IMR-90 (cell line): ENCODE measurements at regions not wholly inside any gene's neighbourhood (a gene's known extent, or its start where the extent isn't known, plus 50 kb on each side); places are given as distances from the start of the nearest gene placed in this dataset.

Experiments used
- ATAC-seq: fragments of 200-7000 bp; cut with Tn5 transposase; 2 replicates; pipeline ENCODE4 v1.9.1; 2020; ENCODE audit warnings: low read depth, mild to moderate bottlenecking, moderate library complexity
- BruUV-seq: library from RNA; stranded (reverse); fragments of 400-500 nt; replicated peaks from 2 replicates; lab custom pipeline; 2021; lab: Mats Ljungman, UMichigan
- CTCF ChIA-PET: fragments of 300-600 bp; formaldehyde crosslinking; extraction: SDS; loops from one replicate; lab custom pipeline; 2021; ENCODE audit warnings: antibody characterized with exemption; lab: Yijun Ruan, JAX
- POLR2A ChIA-PET: fragments of 300-600 bp; sonication (Branson Sonifier 250); formaldehyde crosslinking; loops from one replicate; lab custom pipeline; 2022; ENCODE audit warnings: antibody characterized with exemption; ENCODE audit not compliant: unreplicated experiment; lab: Charles Lee
- DNase-seq: peaks from one replicate; pipeline ENCODE4 v3.0.0; 2013
- H2AFZ ChIP-seq: replicated peaks from 2 replicates; pipeline ENCODE3; 2013; ENCODE audit warnings: low read length, mild to moderate bottlenecking; ENCODE audit not compliant: poor library complexity
- H2AK5ac ChIP-seq: 2 replicates; pipeline ENCODE4 v1.6.1; 2013; ENCODE audit warnings: low read depth, low read length, inconsistent platforms
- H2AK9ac ChIP-seq: replicated peaks from 2 replicates; pipeline ENCODE3; 2013; ENCODE audit warnings: mild to moderate bottlenecking, low read depth, low read length, moderate library complexity; ENCODE audit not compliant: poor library complexity
- H2BK120ac ChIP-seq: 2 replicates; pipeline ENCODE4 v1.6.1; 2013; ENCODE audit warnings: low read depth, low read length, inconsistent platforms
- H2BK15ac ChIP-seq: 3 replicates; pipeline ENCODE4 v1.6.1; 2013; ENCODE audit warnings: low read depth, low read length, inconsistent platforms
- H2BK20ac ChIP-seq: 2 replicates; pipeline ENCODE4 v1.6.1; 2013; ENCODE audit warnings: low read depth, mild to moderate bottlenecking, inconsistent platforms, low read length, moderate library complexity
- H2BK5ac ChIP-seq: 2 replicates; pipeline ENCODE4 v1.6.1; 2013; ENCODE audit warnings: mild to moderate bottlenecking, low read depth, low read length, inconsistent platforms; ENCODE audit not compliant: poor library complexity, severe bottlenecking
- H3K14ac ChIP-seq: replicated peaks from 2 replicates; pipeline ENCODE4 v1.6.1; 2013; ENCODE audit warnings: low read depth, low read length, inconsistent platforms
- H3K18ac ChIP-seq: 2 replicates; pipeline ENCODE4 v1.6.1; 2013; ENCODE audit warnings: low read depth, low read length, control low read depth
- H3K23ac ChIP-seq: 2 replicates; pipeline ENCODE4 v1.6.1; 2013; ENCODE audit warnings: low read depth, low read length, inconsistent platforms
- H3K27ac ChIP-seq: 2 replicates; pipeline ENCODE4 v1.5.1; 2013; ENCODE audit warnings: mild to moderate bottlenecking, control low read depth, low read length; ENCODE audit not compliant: insufficient read depth
- H3K27me3 ChIP-seq: 2 replicates; pipeline ENCODE4 v1.6.1; 2013; ENCODE audit warnings: low read length; ENCODE audit not compliant: control insufficient read depth, insufficient read depth
- H3K36me3 ChIP-seq: 2 replicates; pipeline ENCODE4 v1.6.1; 2013; ENCODE audit warnings: low read length, mixed read lengths; ENCODE audit not compliant: control insufficient read depth, insufficient read depth
- H3K4ac ChIP-seq: 2 replicates; pipeline ENCODE4 v1.6.1; 2013; ENCODE audit warnings: low read depth, low read length, inconsistent platforms
- H3K4me1 ChIP-seq: 2 replicates; pipeline ENCODE4 v1.6.1; 2013; ENCODE audit warnings: low read length, mixed read lengths; ENCODE audit not compliant: control insufficient read depth, insufficient read depth
- H3K4me2 ChIP-seq: 2 replicates; pipeline ENCODE4 v1.6.1; 2013; ENCODE audit warnings: low read depth, mild to moderate bottlenecking, control low read depth, low read length, moderate library complexity
- H3K4me3 ChIP-seq: 2 replicates; pipeline ENCODE4 v1.5.1; 2013; ENCODE audit warnings: low read depth, mild to moderate bottlenecking, control low read depth, low read length, moderate library complexity; ENCODE audit not compliant: insufficient read depth
- H3K56ac ChIP-seq: 2 replicates; pipeline ENCODE4 v1.6.1; 2013; ENCODE audit warnings: low read length, inconsistent platforms; ENCODE audit not compliant: insufficient read depth; ENCODE audit errors: extremely low read depth
- H3K79me1 ChIP-seq, 2 experiments: 2 replicates each; pipeline ENCODE4 v1.6.1; 2013; ENCODE audit warnings: low read length in 2 of 2, inconsistent platforms in 1 of 2, low read depth in 1 of 2
- H3K9ac ChIP-seq: 2 replicates; pipeline ENCODE4 v1.6.1; 2013; ENCODE audit warnings: low read depth, low read length, control low read depth
- H3K9me1 ChIP-seq: 2 replicates; pipeline ENCODE4 v1.6.1; 2013; ENCODE audit warnings: low read length, inconsistent platforms; ENCODE audit not compliant: insufficient read depth
- H3K9me3 ChIP-seq: 2 replicates; pipeline ENCODE4 v1.6.1; 2013; ENCODE audit warnings: low read length; ENCODE audit not compliant: control insufficient read depth, insufficient read depth
- H4K20me1 ChIP-seq: 2 replicates; pipeline ENCODE4 v1.6.1; 2013; ENCODE audit warnings: low read length, inconsistent platforms; ENCODE audit not compliant: insufficient read depth
- H4K5ac ChIP-seq: 2 replicates; pipeline ENCODE4 v1.6.1; 2013; ENCODE audit warnings: mild to moderate bottlenecking, low read depth, low read length, control low read depth
- H4K8ac ChIP-seq, 2 experiments: 2 replicates each; pipeline ENCODE4 v1.6.1; 2013; ENCODE audit warnings: low read depth in 2 of 2, low read length in 2 of 2, control low read depth in 1 of 2, inconsistent platforms in 1 of 2
- H4K91ac ChIP-seq: 2 replicates; pipeline ENCODE4 v1.6.1; 2013; ENCODE audit warnings: low read depth, low read length, inconsistent platforms; ENCODE audit not compliant: insufficient read depth
- MAFK ChIP-seq: IDR thresholded peaks from 2 replicates; pipeline ENCODE4 v1.6.1; 2012; ENCODE audit warnings: low read depth, low read length, improper control_type of control experiment
- MXI1 ChIP-seq: IDR thresholded peaks from 2 replicates; pipeline ENCODE4 v1.6.1; 2012; ENCODE audit warnings: low read depth, mild to moderate bottlenecking, low read length, moderate library complexity, borderline replicate concordance
- POLR2A ChIP-seq: IDR thresholded peaks from 2 replicates; pipeline ENCODE4 v1.6.1; 2012; ENCODE audit warnings: mild to moderate bottlenecking, low read depth, low read length
- WGBS, 2 experiments: methylation state at CpG; one replicate each; pipeline versions ENCODE4 v1.1.5 to v1.1.7; 2013; ENCODE audit warnings: missing lambda C conversion rate in 2 of 2; ENCODE audit not compliant: insufficient read length in 1 of 2; ENCODE audit errors: extremely low coverage in 2 of 2; 5-methylcytosine and 5-hydroxymethylcytosine counted together
- dilution Hi-C: fragments of 300-500 bp; cut with HindIII; formaldehyde crosslinking; loops from one replicate; pipeline ENCODE4 v1.14.3; 2018; ENCODE audit warnings: low sequenced_read_pairs; ENCODE audit not compliant: unreplicated experiment
- in situ Hi-C: fragments of 300-500 bp; cut with MboI; formaldehyde crosslinking; loops from 3 replicates; pipeline ENCODE4 v1.14.3; 2019; ENCODE audit warnings: low sequenced_read_pairs, inconsistent platforms, mixed read lengths
- intact Hi-C: fragments of 100-400 bp; cut with micrococcal nuclease; formaldehyde crosslinking; loops from 2 replicates; pipeline ENCODE4 v1.10.0; 2022

DNA sequence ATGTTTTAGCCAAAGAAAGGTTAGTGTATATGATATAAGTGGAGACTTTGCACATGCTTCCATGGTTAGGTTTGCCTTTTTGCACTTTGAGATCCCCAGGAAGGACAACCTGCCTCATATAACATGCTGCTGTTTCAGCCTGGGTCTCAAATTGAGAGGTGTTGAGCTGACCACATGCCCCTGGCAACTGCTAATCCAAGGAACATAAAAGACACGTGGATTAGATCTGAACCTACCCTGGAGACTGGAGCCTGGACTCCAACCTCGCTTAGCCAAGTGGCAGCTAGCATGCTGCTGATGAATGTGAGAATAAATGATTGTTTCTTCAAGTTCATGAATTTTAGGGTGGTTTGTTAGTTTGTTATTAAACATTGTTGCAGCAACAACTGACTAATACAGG is 301.8 kb upstream of the TBC1D5 start:
- Histone ChIP-seq H3K4me1 (no peaks in the 10 kb centered on the region), H3K23ac (no peak overlapping the region), H2BK15ac (no peak overlapping the region), H2AFZ (no peak overlapping the region), H3K14ac (no peak overlapping the region), H4K5ac (no peak overlapping the region), H3K27me3 (no peaks in the 10 kb centered on the region), H2BK120ac (no peak overlapping the region), H2BK20ac (no peak overlapping the region), H3K4me2 (no peak overlapping the region), H3K18ac (no peak overlapping the region), H2AK5ac (no peak overlapping the region), H2BK5ac (no peak overlapping the region), H2AK9ac (no peak overlapping the region), H3K36me3 (no peaks in the 10 kb centered on the region), H3K27ac (no peak overlapping the region), H4K8ac (no peak overlapping the region), H3K56ac (no peak overlapping the region), H4K91ac (no peak overlapping the region), H4K20me1 (no peaks in the 10 kb centered on the region), H3K9me1 (no peaks in the 10 kb centered on the region), H3K4ac (no peak overlapping the region), H3K9ac (no peak overlapping the region), H3K4me3 (no peak overlapping the region), H3K9me3 (no peaks in the 10 kb centered on the region), H3K79me1 (no peaks in the 10 kb centered on the region)
- no peak for DNase-seq
- ATAC-seq: no peak
- 30% methylated on average over 2 of the region's 2 CpGs; no CpG with 5 or more reads in 1 of the 2 experiments for WGBS, 2 experiments
- no peak for TF ChIP-seq MAFK
- TF ChIP-seq POLR2A: no peak
- no peak for TF ChIP-seq MXI1
- in situ Hi-C loops: no loop called here
- dilution Hi-C loops: no loop called here
- BruUV-seq: no TSS peak
- POLR2A ChIA-PET: no interaction called here
- intact Hi-C loops: no loop called here
- CTCF ChIA-PET: no interaction called here
